ENCODE measurements at regions not wholly inside any gene's neighbourhood (a gene's known extent, or its start where the extent isn't known, plus 50 kb on each side); places are given as distances from the start of the nearest gene placed in this dataset.
"Not testable (repeated sequence)": the region's sequence is repeated elsewhere in the genome, so short reads cannot be mapped to it uniquely, and the experiment has no call there.

DNA sequence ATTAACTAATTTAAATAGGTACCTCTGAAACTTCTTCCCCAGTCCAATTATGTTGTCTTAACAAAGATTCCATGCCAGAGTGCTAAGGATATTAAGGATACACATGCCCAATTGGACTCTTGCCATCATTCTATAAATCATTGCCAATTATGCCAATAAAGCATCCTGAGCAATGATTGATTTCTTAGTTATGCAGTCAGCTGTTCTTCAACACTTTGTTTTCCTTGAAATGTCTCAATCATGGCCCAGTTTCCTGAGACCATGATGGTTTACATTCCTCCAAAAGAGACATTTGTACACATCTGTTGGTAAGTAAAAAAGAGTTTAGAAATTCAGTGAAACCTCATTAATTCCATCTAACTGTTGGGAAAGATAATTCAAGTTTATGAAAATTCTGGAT is 180.4 kb upstream of the PKN2 start:
- no peak for DNase-seq

DNA sequence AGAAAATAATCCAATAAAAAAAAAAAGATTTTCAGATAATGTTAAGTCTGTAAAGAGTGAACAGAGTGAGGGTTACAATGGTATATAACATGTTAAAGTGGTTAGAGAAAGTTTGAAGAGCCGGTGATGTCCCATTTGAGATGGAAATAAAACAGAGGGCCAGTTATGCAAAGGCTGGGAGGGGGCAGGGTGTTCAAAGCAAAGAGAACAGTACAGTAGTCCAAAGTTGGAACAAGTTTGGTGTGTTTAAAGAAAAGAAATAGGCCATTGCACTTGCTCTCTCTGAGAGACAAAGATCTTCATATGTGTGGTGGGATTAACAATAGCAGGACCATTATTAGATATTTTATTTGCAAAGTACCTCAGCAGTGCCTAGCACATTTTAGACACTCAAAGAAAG is 179.5 kb upstream of the PKN2 start:
- DNase-seq = no peak

DNA sequence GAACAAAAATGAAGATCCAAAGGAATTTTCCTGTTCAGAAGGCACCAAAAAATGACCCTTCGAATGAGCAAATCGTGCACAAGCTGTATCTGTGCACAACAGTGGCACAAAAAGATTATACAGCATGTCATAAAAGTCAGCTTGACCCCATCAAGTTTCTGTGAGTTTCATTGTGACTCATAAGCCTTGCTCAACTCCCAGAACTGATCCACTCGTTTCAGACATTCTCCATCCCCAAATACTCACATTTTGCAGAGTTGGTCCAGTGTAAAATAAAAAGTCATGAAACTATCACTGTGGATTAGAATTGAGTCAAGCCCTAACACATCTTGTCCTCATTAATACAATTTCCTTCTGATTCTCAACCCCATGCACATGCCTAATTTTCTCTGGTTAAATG is 174.7 kb upstream of the PKN2 start:
- no peak for DNase-seq

DNA sequence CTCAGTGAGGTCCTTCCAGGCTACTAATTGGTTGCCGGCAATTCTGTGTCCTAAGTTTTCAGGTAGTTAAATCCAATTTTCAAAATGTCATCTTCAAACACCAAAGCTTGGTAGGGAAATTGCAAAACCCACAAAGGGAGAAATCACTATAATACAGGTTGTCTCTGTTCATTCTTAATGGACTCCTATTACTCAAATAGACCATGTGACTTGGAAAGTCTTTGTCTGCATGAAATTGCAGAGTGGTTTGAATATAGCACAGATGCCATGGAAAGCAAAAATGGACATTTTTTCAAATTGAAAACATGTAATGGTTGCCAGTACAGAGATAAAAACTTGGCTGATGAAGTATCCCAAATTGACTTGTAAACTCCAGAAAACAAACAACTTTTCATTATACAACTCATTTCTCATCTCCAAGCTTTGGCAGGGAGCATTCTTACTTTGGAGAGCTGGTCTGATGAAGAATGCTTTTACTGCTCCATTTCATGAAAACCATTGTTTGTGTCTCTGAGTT is 169.5 kb upstream of the PKN2 start:
- no peak for DNase-seq

DNA sequence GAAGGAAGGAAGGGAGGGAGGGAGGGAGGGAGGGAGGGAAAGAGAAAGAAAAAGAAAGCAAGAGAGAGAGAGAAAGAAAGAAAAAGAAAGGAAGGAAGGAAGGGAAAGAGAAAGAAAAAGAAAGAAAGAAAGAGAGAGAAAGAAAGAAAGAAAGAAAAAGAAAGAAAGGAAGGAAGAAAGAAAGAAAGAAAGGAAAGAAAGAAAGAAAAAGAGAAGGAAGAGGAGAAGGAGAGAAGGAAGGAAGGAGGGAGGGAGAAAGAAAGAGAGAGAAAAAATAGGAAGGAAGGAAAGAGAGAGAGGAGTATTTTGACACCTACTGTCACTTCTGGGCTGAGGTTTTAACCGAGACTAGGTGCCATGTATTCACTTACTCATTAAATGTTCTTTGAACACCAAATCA is 166.6 kb upstream of the PKN2 start:
- DNase-seq = not testable (repeated sequence)

DNA sequence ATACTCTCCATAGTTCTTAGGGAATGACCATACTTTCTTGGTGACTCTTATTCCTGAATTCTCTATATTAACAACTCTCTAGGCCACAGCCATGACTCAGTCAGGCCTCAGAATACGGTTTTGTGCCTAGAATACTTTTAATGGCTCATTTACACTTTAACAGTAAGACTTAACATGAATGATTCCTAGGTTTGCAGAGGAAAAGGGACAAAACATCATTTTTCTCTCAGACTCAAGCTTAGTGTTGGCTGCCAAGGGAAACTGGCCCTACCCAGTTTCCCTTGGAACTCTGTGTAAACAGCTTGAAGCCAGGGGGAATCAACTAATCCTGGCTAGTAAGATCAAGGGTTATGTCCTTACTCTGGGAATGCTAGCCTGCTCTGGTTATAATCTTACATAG is 164.9 kb upstream of the PKN2 start:
- peak in 1 of 14 donors; percentile 1 for DNase-seq

DNA sequence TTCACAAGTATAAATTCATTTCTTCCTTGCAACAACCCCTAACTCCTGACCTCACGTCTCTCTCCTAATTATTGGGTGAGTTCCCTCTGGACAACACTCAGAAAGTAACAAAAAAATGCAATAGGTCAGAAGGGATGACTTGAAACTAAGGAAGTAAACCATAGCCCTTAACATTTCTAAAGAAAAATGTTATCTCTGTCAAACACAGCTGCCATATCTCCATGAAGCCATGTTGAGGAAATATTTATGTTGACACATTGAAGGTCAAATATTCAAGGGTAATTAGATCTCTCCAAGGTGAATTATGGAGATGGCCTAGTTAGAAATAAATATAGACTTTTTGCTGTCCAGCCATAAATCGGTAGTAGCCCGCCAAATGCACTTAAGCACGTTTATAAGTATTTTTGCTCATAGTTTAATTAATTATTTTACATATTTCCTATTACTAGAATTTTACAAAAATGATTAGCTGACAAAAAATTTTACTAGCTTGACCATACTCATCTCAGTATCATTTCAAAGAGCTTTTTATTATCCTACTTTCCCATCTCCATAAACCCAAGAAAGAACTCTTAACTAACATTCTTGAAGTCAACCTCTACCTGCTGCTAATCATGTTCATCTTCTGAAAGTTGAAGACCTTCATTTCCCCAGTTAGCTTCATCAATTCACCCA is 160.1 kb upstream of the PKN2 start:
- DNase-seq = no peak

DNA sequence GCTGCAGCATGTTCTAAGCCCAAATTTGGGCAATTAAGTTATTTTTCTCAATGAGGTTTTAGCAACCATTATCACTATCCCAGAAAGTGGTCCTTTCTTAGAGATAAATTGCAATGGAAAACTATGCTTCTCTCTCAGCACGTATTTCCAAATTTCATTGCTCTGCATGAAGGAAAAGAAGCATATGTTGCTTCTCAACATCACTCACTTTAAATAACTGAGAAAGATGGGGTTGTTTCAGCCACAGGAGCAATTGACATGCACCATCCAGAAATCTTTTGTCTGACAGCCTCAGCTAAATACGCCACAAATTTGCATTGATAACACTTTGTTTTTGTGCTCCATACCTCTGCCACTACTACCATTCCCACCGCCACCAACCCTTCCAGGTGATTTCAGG is 157.6 kb upstream of the PKN2 start:
- DNase-seq = no peak

DNA sequence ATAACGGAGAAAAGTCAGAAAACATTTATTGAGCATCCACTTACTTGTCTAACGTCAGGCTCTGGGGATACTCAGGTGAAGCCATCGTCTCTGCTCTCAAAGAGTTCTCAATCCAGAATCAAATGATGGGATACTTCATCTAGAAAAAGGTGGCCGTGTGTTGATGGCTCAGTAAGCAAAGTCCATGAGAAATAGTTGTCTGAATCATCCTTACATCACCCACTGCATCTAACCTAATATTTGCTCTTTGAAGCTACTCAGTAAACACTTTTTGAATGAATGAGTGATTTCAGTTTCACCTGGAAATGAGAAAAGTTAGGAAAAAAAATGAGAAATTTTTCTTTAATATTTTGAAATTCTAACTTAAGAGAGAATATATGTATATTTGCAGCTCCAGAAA is 155.3 kb upstream of the PKN2 start:
- no peak for DNase-seq

DNA sequence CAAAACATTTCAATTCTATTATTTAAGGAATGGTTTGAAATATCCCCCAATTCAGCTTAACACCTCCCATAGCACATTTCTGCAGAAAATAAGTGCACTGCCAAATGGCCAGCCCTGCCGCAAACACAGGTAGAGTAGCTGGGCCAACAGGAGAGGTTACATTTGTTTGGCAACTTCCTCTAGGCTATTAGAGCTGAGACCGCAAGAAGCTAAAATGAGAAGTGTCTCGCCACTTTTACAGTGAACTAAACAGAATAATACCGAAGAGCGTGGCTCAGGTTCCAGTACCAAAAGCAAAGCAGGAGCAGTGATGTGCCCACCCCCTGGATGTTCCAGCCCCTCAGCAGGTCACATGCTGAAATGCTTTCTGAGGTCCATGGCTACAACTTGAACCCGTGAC is 154.5 kb upstream of the PKN2 start:
- no peak for DNase-seq

DNA sequence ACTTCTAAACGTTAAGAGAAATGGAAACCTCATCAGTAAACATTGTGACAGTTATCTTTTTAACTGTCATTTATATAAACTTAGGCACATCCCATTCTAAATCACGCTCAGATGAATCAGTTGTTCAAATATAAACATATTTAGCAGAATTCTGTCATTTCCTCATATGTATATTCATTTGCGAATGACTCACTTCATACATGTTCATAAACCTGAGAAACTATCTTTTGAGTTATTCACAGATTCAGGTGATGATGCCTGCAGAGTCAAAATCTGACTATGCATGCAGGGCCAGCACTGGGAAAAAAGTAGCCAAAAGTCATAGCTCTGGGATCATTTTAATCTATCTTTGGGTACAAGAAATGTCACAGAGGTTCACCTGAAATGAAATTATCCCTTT is 153.8 kb upstream of the PKN2 start:
- no peak for DNase-seq

DNA sequence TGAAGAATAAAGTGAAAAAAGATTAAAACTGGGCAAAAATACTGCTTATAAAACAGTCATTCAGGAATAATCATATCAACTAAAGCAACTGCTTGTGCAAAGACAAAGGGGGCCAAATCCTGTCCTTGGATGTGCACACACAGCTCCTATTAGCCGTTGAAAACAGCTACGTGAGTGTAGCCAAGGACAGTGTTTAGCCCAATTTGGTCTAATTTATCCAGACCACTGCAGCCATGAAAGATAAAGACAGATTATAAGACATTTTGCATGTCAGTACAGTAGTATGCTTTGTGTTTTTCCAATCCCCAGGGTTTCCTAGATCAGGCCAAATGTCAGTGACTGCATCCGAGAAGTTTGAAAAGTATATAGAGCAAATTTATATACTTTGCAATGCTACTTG is 146.3 kb upstream of the PKN2 start:
- no peak for DNase-seq

DNA sequence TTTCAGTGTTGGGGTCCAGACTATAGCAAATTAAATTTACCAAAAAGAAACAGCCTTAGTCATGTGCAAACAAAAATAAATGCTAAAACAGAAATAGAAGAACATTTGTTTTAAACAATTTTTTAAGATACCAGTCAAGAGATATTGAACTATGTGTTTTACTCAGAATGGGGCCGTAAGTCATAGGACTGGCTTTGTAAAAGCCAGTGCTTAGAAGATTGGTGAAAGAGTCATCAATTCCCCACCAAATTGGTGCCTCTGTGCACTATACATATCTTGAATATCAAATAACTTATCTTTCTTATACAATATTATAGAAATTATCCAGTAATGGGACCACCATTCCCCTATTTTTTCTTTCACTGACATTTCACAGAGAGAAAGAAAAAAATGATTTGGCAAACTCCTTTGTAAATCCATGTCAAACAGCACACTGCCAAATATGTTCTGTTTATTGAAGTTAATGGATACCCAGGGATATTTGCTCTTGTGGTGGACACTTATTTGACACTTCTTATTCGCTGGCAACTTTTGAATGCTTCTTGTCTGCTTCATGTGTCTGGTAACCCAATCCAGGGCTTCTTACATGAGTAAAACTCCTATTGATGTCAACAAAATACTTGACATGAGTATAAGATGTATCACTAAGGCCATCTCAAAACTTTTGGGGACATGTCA is 145.7 kb upstream of the PKN2 start:
- no peak for DNase-seq

DNA sequence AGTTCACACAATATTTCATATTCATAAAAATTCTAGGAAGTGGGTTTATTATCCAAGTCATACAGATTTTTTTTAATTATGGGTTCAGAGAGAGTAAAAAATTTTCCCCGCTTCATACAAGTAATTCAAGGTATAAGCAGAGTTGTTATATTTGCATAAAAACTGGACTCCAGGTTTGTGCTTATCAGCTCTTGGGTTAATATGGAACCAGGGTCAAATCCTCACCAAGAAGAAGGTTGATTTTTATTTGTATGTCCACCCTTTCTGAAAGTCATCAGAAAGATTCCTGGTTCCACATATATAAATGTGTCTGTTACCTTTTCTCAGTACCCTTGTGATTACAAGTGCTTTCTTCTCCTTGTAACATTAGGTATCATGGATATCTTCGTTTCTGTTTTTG is 143.8 kb upstream of the PKN2 start:
- DNase-seq = no peak

DNA sequence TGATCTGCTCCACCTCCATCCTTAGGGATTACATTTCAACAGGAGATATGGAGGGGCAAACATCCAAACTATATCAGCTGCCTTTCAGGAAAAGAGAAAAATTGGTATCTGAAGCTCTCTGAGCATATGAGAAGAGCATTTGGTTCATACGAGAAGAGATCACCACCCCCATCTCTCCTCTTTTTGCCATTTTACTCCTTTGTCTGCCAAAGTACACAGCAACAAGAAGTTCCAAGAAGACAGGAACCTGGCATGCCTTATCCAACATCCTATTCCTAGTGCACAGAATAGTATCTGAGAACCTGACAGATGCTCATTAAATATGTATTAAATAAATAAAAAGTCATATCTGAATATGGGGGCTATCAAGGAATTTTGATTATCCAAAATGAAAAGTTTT is 142.5 kb upstream of the PKN2 start:
- no peak for DNase-seq

DNA sequence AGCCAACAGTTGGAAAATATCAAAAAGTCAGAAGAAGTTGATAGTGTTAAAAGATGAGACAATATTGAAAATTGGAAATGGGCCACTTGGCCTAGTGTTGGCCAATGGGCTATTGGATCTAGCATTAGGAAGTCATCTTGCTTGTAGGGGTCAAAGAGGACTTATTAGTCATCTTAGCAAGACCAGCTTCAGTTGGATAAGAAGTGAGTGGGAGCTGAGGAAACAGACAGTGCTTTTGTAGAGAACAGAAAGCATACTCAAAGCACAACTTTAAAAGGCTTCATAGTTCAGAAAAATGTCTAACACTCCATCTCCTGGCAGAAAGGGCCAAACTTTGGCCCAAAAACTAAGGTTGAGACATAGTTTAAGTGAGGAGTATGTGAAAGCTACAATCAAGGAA is 139.9 kb upstream of the PKN2 start:
- no peak for DNase-seq

DNA sequence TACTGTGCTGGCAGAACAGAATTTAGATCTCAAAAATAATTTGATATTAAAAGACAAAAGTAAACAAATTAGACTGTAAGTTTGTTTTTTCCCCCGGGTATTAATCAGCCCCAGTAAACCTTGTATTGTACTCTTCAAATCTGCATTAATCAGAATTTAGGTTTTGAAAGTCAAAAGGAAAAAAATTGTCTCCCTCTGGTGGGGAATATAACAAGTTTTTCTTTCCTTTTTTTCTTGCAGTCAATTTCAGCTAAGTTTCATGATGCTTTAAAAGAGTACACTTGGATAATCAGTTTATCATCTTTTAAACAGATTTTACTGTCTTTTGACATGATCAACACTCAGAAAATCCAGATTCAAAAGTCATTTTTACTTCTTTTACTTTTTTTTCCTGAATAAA is 134.5 kb upstream of the PKN2 start:
- DNase-seq = no peak

DNA sequence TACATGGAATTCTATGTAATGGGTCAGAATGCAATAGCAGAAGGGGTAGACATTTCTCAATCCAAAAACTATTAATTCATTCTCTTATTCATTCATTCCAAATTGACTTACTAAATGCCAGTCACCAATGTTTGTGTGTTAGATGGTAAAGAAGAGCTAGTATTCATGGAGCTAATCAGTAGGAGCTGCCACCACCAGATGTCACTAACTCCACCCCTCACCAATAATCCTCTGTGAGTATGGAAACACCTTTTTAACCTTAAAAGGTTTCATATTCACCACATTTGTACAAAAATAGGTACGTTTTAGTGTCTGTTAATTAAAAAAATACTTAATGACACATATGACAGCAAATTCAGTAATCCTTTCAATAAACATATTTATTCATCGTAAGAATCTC is 131.8 kb upstream of the PKN2 start:
- no peak for DNase-seq

DNA sequence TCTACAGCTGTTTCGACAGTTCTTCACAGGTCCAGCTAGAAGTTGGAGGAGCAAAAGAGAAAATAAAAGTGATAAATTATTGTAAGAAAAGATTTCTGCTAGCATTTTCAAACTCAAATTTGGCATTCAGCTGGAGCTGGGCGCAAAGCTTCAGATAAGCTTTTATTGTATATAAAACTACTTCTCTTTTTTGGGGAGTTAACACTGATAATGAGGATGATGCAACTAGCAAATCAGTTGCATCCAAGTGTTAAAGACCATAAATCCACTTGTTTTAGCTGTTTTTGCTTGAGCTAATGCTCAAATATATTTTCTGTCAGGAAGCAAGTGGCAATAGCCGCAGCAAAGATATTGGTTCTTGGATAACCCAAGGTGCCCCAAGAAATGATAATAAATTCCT is 127.1 kb upstream of the PKN2 start:
- no peak for DNase-seq

DNA sequence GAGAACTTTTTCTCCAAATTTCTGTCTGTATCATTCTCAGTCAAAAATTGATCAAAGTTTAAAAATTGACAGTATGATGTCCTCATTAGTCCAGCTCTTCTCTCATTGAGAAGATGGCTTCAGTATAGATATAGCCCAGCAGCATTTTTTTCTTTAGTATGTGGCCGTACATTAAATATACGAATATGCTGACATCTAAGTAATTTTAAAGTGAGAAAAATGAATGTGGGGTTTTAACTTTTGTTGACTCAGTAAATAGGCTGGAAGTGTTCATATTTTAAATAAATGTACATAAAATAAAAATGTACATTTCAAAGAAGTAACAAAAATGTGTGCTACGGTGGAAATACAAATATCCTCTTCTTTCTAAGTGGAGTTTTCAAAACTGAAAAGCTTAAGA is 123.5 kb upstream of the PKN2 start:
- DNase-seq = no peak

DNA sequence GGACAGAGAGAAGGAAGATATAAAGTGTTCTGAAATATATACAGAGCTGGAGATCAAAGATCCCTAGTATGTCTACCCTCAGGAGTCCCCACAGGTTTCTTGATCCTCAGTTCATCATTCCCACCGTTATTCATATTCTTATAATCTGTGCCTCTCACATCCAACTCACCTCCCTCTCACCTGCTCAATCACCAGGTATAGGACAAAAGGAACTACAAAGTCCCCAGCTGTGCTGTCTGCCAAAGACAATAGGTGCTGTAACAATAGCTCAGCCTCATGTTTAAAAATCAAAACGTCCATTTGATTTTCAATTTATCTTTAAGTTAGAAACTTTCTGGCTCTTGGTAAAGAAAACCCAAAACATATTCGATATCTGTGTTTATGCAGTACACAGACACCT is 121.1 kb upstream of the PKN2 start:
- DNase-seq = no peak

DNA sequence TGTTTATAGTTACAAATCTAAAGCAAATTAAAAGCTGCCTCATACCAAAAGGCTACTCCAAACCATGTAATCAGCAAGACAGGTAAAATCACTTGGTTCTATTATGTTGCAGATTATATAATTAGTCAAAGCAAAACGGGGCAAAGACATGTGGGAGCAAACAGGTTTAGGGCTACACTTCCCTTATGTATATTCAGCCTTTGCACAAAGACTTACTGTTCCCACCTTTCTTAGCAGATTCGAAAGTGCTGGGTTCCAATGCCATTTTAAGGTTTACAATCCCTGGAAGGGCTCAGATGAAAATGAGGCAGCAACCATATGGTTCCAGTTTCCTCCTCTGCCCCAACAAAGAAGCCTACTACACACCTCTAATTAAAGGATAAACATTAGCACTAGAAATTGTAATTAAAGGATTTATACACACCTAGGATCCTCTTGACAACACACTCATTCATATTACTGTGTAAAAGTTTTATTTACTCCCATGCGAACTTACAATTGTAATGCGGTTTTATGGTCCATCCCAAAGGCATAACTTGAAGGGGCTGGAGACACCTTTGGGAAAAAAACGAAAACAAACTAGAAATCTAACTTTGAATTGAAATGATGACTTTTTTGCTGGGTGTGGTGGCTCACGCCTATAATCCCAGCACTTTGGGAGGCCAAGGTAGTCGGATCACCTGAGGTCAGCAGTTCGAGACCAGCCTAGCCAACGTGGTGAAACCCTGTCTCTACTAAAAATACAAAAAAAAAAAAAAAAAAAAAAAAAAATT is 117.3 kb upstream of the PKN2 start:
- DNase-seq = no peak

DNA sequence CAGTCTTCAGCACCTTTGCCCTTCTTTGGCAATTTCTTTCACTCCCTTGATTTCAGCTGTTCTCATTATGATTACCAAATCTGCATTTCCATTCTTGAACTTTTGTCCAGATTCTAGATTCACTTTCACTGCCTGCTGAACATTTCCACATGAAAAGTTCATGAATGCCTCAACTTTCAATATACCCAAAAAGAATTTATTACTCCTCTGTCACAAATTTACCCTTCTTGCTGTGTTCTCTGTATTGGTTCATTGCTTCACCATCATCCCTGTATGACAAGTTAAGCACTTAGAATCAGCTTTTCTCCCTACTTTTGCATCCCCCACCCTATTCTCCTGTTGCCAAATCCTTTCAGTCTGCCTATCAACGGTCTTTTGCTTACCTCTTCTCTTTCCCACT is 112.6 kb upstream of the PKN2 start:
- DNase-seq = no peak

DNA sequence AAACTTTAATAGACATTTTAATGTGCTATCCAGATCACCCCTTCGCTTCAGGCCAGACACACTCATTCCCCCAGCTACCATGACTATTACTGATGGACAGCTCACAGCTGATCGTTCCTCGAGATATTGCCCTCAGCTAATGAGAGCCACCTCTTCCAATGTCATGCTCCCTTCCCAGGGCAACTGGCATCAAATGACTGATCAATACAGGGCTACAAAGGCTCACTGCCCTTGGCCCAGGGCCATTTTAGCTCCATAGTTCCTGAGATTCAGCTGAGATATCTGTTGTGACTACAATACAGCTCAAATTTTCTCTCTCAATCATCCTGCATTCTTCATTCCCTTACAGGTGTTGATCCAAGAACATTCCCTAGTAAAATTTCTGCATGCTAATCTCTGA is 104.5 kb upstream of the PKN2 start:
- no peak for DNase-seq
